ENCODE measurements at regions not wholly inside any gene's neighbourhood (a gene's known extent, or its start where the extent isn't known, plus 50 kb on each side); places are given as distances from the start of the nearest gene placed in this dataset.

DNA sequence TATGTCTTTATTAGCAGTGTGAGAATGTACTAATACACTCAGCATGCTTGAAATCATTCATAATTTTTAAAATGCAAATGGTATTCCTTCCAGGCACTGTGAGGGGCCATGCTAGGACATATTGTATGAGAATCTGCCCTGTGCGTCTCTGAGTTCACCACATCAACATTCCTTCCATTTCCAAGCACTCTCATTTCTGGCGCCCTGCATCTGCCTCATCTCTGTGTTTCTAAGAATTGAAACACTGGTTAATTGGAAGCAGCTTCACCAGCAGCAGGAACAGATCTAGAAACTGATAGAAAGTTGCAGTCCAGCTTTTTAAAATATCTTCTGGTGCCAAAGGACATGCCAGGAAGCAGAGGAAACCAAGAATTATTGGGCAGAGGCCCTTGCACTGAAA, 555.9 kb upstream of the DPP6 start:
- no peak overlapping the region for H3K4me3 ChIP-seq (ENCODE audit: low read depth, low read length)
- H3K27ac ChIP-seq: no peak overlapping the region
- no peak for DNase-seq
- TF ChIP-seq CTCF (IDR thresholded peaks at IDR 0.05; ENCODE audit: low read depth, low read length, missing control alignments): no peak
- no peaks in the 10 kb centered on the region for H3K36me3 ChIP-seq (replicated peaks)
- no peaks in the 10 kb centered on the region for H3K27me3 ChIP-seq (replicated peaks)
- in situ Hi-C loops (cut with HindIII; ENCODE audit: low pct_ligation_motif_present, low sequenced_read_pairs): no loop called here

DNA sequence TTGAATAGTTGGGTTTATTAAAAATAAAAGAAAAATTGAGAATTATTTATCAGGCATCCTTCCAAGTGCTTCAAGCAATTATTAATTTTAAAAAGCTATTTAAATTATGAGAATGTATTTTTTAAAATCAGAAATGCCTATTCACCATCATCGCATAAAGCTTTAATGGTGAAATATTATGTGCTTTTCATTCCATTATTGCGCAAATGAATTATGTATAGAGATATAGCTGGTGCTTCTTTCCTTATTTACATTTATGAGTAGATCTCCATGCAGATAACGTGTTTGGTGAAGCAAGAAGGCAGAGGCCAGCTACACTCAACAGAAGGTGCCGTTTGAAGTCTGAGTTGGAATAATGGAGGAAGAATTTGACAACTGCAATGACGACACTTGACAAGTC, 549.1 kb upstream of the DPP6 start:
- in situ Hi-C loops (cut with HindIII; ENCODE audit: low pct_ligation_motif_present, low sequenced_read_pairs): no loop called here
- no peak overlapping the region for H3K27ac ChIP-seq
- no peak for DNase-seq
- TF ChIP-seq CTCF (IDR thresholded peaks at IDR 0.05; ENCODE audit: low read depth, low read length, missing control alignments): no peak
- no peak overlapping the region for H3K4me3 ChIP-seq (ENCODE audit: low read depth, low read length)
- no peaks in the 10 kb centered on the region for H3K36me3 ChIP-seq (replicated peaks)
- no peaks in the 10 kb centered on the region for H3K27me3 ChIP-seq (replicated peaks)

DNA sequence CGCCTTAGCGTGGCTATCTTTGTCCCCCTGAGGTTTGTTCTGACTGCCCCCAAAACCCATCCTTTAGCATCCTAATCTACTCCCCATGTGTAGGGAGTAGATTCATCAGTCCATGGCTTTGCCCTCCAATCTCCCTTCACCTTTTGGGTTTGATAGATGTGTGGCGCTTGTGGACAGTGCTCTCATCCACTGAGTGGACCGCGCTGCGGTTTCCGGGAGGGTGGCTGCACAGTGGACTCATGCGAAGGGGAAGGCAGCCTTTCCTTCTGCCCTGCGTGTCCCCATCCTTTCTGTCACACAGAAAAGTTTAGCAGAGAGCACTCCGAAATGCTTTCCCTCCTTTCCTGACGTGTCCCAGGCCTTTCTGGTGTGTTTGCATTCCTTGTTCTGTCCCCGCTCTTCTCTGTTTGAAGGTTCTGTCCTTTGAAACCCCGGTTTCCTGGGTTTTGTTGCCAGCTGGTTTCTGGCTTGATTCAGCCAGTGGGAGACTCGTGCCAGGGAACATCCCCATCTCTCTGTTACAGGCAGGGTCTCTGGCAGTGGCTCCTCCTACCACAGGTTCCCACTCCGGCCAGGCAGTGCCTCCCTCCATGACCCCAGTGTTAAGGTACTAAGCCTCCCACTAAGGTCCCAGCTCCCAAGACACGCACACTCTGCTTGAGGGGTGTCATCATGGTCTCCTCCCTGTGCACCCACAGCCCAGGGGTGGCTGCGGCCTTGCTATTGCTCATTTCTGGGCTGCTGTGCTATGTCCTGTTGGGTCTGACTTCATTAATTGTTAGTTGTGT, 547.7 kb upstream of the DPP6 start:
- no peak overlapping the region for H3K27ac ChIP-seq
- TF ChIP-seq CTCF (IDR thresholded peaks at IDR 0.05; ENCODE audit: low read depth, low read length, missing control alignments): no peak
- no peaks in the 10 kb centered on the region for H3K27me3 ChIP-seq (replicated peaks)
- H3K36me3 ChIP-seq (replicated peaks): no peaks in the 10 kb centered on the region
- in situ Hi-C loops (cut with HindIII; ENCODE audit: low pct_ligation_motif_present, low sequenced_read_pairs): no loop called here
- DNase-seq: no peak
- no peak overlapping the region for H3K4me3 ChIP-seq (ENCODE audit: low read depth, low read length)

DNA sequence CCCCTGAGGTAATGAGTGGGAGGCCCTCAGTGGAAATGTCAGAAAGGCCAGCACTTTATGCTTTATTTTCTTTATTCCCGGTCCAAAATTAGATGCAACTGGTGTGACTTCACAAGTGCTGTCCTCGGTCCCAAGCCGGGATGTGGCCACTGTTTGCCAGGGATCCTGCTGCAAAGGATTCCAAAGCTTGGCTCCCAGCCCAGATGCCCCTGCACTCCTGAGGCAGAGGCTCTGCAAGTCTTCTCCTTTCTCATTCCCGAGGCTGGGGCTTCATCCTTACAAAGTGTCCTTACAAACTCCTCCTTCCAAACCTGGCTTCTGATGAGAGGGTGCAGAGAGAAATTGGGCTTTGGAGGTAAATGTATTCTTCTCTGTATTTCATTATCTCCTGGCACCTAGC, 544.3 kb upstream of the DPP6 start:
- H3K27me3 ChIP-seq (replicated peaks): no peaks in the 10 kb centered on the region
- in situ Hi-C loops (cut with HindIII; ENCODE audit: low pct_ligation_motif_present, low sequenced_read_pairs): no loop called here
- H3K4me3 ChIP-seq (ENCODE audit: low read depth, low read length): no peak overlapping the region
- no peak overlapping the region for H3K27ac ChIP-seq
- no peak for TF ChIP-seq CTCF (IDR thresholded peaks at IDR 0.05; ENCODE audit: low read depth, low read length, missing control alignments)
- no peaks in the 10 kb centered on the region for H3K36me3 ChIP-seq (replicated peaks)
- no peak for DNase-seq

- no peak for TF ChIP-seq CTCF (IDR thresholded peaks at IDR 0.05; ENCODE audit: low read depth, low read length, missing control alignments)
- in situ Hi-C loops (cut with HindIII; ENCODE audit: low pct_ligation_motif_present, low sequenced_read_pairs): no loop called here
- Histone ChIP-seq H3K27me3 (replicated peaks) (no peaks in the 10 kb centered on the region), H3K4me3 (ENCODE audit: low read depth, low read length) (no peak overlapping the region), H3K36me3 (replicated peaks) (no peaks in the 10 kb centered on the region), H3K27ac (no peak overlapping the region)
- no peak for DNase-seq
Observed at GRCh38 chr7:153509768-153510167, 542.4 kb upstream of the DPP6 start.

DNA sequence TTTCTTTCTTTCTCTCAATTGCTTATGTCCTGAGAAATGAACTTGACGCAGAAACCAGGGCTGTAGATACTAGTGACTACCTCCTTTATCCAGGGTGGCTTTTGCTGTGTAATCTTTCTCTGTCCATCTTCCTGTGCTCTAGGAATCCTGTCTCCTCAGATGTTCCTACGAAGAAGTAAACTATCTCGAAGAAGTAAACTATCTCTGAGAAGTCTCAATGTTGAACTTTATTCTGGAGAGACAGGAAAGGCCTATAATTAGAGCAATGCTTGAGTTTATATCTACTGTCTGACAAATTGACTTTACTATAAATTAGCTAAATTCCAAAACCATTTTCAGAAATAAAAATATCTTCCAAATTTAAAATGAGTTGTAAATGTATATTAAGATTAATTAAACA, 541.5 kb upstream of the DPP6 start:
- no peak for TF ChIP-seq CTCF (IDR thresholded peaks at IDR 0.05; ENCODE audit: low read depth, low read length, missing control alignments)
- H3K4me3 ChIP-seq (ENCODE audit: low read depth, low read length): no peak overlapping the region
- no peak overlapping the region for H3K27ac ChIP-seq
- in situ Hi-C loops (cut with HindIII; ENCODE audit: low pct_ligation_motif_present, low sequenced_read_pairs): no loop called here
- H3K27me3 ChIP-seq (replicated peaks): no peaks in the 10 kb centered on the region
- H3K36me3 ChIP-seq (replicated peaks): no peaks in the 10 kb centered on the region
- no peak for DNase-seq

Data from brain microvascular endothelial cell (primary cell).